PC-9 (cell line): ENCODE measurements at regions not wholly inside any gene's neighbourhood (a gene's known extent, or its start where the extent isn't known, plus 50 kb on each side); places are given as distances from the start of the nearest gene placed in this dataset.

Source experiments
- EZH2 ChIP-seq: fragments of 200-600 bp; sonication (generic); IDR thresholded peaks from 2 replicates; pipeline ENCODE4 v1.8.0; 2017; ENCODE audit warnings: antibody characterized with exemption, low read depth
- TF ChIP-seq, protein P1 (sequence below): fragments of 200-600 bp; sonication (generic); conservative IDR thresholded peaks from 2 replicates; pipeline ENCODE4 v1.6.1; 2017; ENCODE audit warnings: mixed run types, antibody characterized with exemption, mild to moderate bottlenecking, moderate library complexity

DNA sequence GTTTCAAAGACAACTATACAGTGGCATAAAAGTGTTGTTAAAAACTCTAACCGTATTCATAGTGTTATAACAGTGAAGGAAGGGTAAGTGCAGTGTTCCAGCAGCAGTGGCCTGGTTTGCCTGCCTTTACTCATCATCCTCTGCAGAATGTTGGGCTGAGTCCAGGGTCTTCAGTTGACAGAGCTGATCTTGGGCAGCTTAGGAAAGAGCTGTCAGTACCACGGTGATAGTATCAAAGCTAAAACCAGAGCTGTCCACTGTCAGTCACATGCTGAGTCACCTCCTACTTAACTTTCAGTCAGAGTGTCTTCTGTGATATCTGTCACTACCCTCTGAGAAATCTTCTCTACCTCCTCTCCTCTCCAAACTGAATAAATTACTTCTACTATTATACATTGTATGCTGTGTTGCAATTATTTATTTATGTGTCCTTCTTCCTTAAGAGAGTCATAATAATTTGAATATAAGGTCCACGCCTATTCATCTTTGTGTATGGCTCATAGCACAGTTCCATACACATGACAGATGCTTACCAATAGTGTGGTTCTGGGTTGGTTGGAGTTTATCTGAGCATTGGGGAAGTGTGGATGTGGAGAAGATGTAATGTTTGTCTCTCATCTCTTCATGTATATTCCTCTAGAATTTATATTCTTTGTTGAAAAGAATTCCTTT is 242.1 kb downstream of the ZIC1 start:
- TF ChIP-seq, protein P1, sequence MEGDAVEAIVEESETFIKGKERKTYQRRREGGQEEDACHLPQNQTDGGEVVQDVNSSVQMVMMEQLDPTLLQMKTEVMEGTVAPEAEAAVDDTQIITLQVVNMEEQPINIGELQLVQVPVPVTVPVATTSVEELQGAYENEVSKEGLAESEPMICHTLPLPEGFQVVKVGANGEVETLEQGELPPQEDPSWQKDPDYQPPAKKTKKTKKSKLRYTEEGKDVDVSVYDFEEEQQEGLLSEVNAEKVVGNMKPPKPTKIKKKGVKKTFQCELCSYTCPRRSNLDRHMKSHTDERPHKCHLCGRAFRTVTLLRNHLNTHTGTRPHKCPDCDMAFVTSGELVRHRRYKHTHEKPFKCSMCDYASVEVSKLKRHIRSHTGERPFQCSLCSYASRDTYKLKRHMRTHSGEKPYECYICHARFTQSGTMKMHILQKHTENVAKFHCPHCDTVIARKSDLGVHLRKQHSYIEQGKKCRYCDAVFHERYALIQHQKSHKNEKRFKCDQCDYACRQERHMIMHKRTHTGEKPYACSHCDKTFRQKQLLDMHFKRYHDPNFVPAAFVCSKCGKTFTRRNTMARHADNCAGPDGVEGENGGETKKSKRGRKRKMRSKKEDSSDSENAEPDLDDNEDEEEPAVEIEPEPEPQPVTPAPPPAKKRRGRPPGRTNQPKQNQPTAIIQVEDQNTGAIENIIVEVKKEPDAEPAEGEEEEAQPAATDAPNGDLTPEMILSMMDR: no peak
- TF ChIP-seq EZH2: no peak
